WTC11 (cell line): ENCODE measurements at regions not wholly inside any gene's neighbourhood (a gene's known extent, or its start where the extent isn't known, plus 50 kb on each side); places are given as distances from the start of the nearest gene placed in this dataset.

ENCODE experiments used
- ESRRA ChIP-seq: sonication (generic); formaldehyde crosslinking; IDR thresholded peaks from 2 replicates; pipeline ENCODE4 v1.8.1; 2022; ENCODE audit warnings: mild to moderate bottlenecking, missing genetic modification reagents, borderline replicate concordance
- GABPB1 ChIP-seq: sonication (generic); formaldehyde crosslinking; IDR thresholded peaks from 2 replicates; pipeline ENCODE4 v1.8.1; 2023; ENCODE audit warnings: mild to moderate bottlenecking, missing genetic modification reagents
- JAZF1 ChIP-seq: fragments of 250-450 bp; sonication (Bioruptor Pico); IDR thresholded peaks from 2 replicates; pipeline ENCODE4 v1.9.0; 2021; ENCODE audit warnings: moderate library complexity, mild to moderate bottlenecking, inconsistent platforms
- NR2C2 ChIP-seq: sonication (generic); formaldehyde crosslinking; IDR thresholded peaks from 2 replicates; pipeline ENCODE4 v1.8.0; 2022; ENCODE audit warnings: mild to moderate bottlenecking, missing genetic modification reagents
- TEAD1 ChIP-seq: sonication (generic); formaldehyde crosslinking; IDR thresholded peaks from 2 replicates; pipeline ENCODE4 v1.8.0; 2022; ENCODE audit warnings: mild to moderate bottlenecking, missing genetic modification reagents
- ZBTB21 ChIP-seq: sonication (generic); formaldehyde crosslinking; IDR thresholded peaks from 2 replicates; pipeline ENCODE4 v1.8.1; 2023; ENCODE audit warnings: mild to moderate bottlenecking, missing genetic modification reagents, borderline replicate concordance
- TF ChIP-seq, protein P1 (sequence below): sonication (generic); formaldehyde crosslinking; IDR thresholded peaks from 2 replicates; pipeline ENCODE4 v1.8.0; 2022; ENCODE audit warnings: mild to moderate bottlenecking, missing genetic modification reagents
- TF ChIP-seq, protein P2 (sequence below): fragments of 200-600 bp; IDR thresholded peaks from 2 replicates; pipeline ENCODE4 v1.8.0; 2022; ENCODE audit warnings: antibody characterized with exemption
- TF ChIP-seq, protein P3 (sequence below): sonication (generic); formaldehyde crosslinking; IDR thresholded peaks from 2 replicates; pipeline ENCODE4 v1.8.0; 2023; ENCODE audit warnings: missing genetic modification reagents, mild to moderate bottlenecking, borderline replicate concordance
- TF ChIP-seq, protein P4 (sequence below): sonication (generic); formaldehyde crosslinking; IDR thresholded peaks from 2 replicates; pipeline ENCODE4 v1.8.1; 2022; ENCODE audit warnings: low read depth, missing genetic modification reagents, borderline replicate concordance
- TF ChIP-seq, protein P5 (sequence below): sonication (generic); formaldehyde crosslinking; IDR thresholded peaks from 2 replicates; pipeline ENCODE4 v1.8.1; 2023; ENCODE audit warnings: mild to moderate bottlenecking, missing genetic modification reagents

DNA sequence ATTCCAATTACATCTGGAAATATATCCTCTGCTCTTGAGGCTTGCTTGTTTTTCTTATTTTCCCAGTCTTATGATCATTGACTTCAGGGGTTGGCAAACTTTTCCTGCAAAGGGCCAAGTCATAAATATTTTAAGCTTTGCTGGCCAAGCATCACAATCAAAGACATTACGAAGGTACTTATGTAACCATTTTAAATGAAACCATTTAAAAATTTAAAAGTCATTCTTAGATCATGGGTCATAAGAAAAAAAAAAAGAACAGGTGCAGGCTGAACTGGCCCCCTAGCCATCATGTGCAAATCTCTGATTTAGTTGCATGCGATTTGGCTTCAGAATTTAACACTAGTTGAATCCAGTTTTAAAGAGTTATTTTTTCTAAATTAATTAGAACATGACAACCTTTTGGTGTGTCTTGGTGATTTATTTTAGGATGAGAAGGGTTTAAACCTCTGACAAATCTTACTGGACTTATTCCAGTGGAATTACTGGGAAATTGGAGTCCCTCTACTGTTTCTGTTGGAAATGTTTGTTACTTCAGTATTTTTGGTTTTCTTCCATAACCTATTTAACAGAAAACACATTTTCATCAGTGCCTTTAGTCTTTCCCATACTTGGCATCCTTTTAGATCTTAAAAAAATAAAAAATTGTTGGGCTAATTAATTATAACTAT is 148.1 kb downstream of the NHLRC3 start:
- TF ChIP-seq ZBTB21 (CRISPR knock-in tag) (no peak), NR2C2 (CRISPR knock-in tag) (no peak), JAZF1 (no peak), GABPB1 (no peak), ESRRA (CRISPR knock-in tag) (no peak), TEAD1 (CRISPR knock-in tag) (no peak)
- TF ChIP-seq, protein P1, sequence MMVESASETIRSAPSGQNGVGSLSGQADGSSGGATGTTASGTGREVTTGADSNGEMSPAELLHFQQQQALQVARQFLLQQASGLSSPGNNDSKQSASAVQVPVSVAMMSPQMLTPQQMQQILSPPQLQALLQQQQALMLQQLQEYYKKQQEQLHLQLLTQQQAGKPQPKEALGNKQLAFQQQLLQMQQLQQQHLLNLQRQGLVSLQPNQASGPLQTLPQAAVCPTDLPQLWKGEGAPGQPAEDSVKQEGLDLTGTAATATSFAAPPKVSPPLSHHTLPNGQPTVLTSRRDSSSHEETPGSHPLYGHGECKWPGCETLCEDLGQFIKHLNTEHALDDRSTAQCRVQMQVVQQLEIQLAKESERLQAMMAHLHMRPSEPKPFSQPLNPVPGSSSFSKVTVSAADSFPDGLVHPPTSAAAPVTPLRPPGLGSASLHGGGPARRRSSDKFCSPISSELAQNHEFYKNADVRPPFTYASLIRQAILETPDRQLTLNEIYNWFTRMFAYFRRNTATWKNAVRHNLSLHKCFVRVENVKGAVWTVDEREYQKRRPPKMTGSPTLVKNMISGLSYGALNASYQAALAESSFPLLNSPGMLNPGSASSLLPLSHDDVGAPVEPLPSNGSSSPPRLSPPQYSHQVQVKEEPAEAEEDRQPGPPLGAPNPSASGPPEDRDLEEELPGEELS (CRISPR knock-in tag) = no peak
- TF ChIP-seq, protein P2, sequence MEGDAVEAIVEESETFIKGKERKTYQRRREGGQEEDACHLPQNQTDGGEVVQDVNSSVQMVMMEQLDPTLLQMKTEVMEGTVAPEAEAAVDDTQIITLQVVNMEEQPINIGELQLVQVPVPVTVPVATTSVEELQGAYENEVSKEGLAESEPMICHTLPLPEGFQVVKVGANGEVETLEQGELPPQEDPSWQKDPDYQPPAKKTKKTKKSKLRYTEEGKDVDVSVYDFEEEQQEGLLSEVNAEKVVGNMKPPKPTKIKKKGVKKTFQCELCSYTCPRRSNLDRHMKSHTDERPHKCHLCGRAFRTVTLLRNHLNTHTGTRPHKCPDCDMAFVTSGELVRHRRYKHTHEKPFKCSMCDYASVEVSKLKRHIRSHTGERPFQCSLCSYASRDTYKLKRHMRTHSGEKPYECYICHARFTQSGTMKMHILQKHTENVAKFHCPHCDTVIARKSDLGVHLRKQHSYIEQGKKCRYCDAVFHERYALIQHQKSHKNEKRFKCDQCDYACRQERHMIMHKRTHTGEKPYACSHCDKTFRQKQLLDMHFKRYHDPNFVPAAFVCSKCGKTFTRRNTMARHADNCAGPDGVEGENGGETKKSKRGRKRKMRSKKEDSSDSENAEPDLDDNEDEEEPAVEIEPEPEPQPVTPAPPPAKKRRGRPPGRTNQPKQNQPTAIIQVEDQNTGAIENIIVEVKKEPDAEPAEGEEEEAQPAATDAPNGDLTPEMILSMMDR = no peak
- TF ChIP-seq, protein P3, sequence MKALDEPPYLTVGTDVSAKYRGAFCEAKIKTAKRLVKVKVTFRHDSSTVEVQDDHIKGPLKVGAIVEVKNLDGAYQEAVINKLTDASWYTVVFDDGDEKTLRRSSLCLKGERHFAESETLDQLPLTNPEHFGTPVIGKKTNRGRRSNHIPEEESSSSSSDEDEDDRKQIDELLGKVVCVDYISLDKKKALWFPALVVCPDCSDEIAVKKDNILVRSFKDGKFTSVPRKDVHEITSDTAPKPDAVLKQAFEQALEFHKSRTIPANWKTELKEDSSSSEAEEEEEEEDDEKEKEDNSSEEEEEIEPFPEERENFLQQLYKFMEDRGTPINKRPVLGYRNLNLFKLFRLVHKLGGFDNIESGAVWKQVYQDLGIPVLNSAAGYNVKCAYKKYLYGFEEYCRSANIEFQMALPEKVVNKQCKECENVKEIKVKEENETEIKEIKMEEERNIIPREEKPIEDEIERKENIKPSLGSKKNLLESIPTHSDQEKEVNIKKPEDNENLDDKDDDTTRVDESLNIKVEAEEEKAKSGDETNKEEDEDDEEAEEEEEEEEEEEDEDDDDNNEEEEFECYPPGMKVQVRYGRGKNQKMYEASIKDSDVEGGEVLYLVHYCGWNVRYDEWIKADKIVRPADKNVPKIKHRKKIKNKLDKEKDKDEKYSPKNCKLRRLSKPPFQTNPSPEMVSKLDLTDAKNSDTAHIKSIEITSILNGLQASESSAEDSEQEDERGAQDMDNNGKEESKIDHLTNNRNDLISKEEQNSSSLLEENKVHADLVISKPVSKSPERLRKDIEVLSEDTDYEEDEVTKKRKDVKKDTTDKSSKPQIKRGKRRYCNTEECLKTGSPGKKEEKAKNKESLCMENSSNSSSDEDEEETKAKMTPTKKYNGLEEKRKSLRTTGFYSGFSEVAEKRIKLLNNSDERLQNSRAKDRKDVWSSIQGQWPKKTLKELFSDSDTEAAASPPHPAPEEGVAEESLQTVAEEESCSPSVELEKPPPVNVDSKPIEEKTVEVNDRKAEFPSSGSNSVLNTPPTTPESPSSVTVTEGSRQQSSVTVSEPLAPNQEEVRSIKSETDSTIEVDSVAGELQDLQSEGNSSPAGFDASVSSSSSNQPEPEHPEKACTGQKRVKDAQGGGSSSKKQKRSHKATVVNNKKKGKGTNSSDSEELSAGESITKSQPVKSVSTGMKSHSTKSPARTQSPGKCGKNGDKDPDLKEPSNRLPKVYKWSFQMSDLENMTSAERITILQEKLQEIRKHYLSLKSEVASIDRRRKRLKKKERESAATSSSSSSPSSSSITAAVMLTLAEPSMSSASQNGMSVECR (CRISPR knock-in tag) = no peak
- TF ChIP-seq, protein P4, sequence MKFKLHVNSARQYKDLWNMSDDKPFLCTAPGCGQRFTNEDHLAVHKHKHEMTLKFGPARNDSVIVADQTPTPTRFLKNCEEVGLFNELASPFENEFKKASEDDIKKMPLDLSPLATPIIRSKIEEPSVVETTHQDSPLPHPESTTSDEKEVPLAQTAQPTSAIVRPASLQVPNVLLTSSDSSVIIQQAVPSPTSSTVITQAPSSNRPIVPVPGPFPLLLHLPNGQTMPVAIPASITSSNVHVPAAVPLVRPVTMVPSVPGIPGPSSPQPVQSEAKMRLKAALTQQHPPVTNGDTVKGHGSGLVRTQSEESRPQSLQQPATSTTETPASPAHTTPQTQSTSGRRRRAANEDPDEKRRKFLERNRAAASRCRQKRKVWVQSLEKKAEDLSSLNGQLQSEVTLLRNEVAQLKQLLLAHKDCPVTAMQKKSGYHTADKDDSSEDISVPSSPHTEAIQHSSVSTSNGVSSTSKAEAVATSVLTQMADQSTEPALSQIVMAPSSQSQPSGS (CRISPR knock-in tag) = no peak
- TF ChIP-seq, protein P5, sequence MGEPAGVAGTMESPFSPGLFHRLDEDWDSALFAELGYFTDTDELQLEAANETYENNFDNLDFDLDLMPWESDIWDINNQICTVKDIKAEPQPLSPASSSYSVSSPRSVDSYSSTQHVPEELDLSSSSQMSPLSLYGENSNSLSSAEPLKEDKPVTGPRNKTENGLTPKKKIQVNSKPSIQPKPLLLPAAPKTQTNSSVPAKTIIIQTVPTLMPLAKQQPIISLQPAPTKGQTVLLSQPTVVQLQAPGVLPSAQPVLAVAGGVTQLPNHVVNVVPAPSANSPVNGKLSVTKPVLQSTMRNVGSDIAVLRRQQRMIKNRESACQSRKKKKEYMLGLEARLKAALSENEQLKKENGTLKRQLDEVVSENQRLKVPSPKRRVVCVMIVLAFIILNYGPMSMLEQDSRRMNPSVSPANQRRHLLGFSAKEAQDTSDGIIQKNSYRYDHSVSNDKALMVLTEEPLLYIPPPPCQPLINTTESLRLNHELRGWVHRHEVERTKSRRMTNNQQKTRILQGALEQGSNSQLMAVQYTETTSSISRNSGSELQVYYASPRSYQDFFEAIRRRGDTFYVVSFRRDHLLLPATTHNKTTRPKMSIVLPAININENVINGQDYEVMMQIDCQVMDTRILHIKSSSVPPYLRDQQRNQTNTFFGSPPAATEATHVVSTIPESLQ = no peak
